ENCODE measurements at regions not wholly inside any gene's neighbourhood (a gene's known extent, or its start where the extent isn't known, plus 50 kb on each side); places are given as distances from the start of the nearest gene placed in this dataset.

- TF ChIP-seq, protein P1, sequence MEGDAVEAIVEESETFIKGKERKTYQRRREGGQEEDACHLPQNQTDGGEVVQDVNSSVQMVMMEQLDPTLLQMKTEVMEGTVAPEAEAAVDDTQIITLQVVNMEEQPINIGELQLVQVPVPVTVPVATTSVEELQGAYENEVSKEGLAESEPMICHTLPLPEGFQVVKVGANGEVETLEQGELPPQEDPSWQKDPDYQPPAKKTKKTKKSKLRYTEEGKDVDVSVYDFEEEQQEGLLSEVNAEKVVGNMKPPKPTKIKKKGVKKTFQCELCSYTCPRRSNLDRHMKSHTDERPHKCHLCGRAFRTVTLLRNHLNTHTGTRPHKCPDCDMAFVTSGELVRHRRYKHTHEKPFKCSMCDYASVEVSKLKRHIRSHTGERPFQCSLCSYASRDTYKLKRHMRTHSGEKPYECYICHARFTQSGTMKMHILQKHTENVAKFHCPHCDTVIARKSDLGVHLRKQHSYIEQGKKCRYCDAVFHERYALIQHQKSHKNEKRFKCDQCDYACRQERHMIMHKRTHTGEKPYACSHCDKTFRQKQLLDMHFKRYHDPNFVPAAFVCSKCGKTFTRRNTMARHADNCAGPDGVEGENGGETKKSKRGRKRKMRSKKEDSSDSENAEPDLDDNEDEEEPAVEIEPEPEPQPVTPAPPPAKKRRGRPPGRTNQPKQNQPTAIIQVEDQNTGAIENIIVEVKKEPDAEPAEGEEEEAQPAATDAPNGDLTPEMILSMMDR (IDR thresholded peaks at IDR 0.05) = no peak
- TF ChIP-seq POLR2AphosphoS5 (IDR thresholded peaks at IDR 0.05) (no peak), POLR2A (IDR thresholded peaks at IDR 0.05) (no peak)
Measured at GRCh38 chr6:8282380-8282779, 153.0 kb downstream of the SLC35B3 start.
